ENCODE measurements at regions not wholly inside any gene's neighbourhood (a gene's known extent, or its start where the extent isn't known, plus 50 kb on each side); places are given as distances from the start of the nearest gene placed in this dataset.

- H3K27me3 ChIP-seq (ENCODE audit: control insufficient read depth in 1 of 2, insufficient read depth in 1 of 2, low read length in 2 of 2) = peaks cover 0 to 39% of the 10 kb centered on the region in 2 experiments
- WGBS = 75% methylated on average over 9 of the region's 9 CpGs
- no peaks in the 10 kb centered on the region for H3K4me1 ChIP-seq (ENCODE audit: control insufficient read depth, insufficient read depth, low read depth, low read length)
- H3K79me1 ChIP-seq (replicated peaks; ENCODE audit: low read length, poor library complexity, severe bottlenecking) = no peaks in the 10 kb centered on the region
- no peak overlapping the region for H2AFZ ChIP-seq (ENCODE audit: low read depth, low read length)
- H3K4me3 ChIP-seq (ENCODE audit: insufficient read depth in 1 of 2, low read depth in 1 of 2, low read length in 2 of 2) = no peak overlapping the region
- H2BK15ac ChIP-seq (ENCODE audit: low read depth, poor library complexity, severe bottlenecking) = no peak overlapping the region
- H3K4me2 ChIP-seq (ENCODE audit: low read length, poor library complexity, severe bottlenecking) = no peak overlapping the region
- H4K8ac ChIP-seq (ENCODE audit: low read length) = no peak overlapping the region
- no peak overlapping the region for H2BK5ac ChIP-seq (ENCODE audit: low read depth, low read length, poor library complexity, severe bottlenecking)
- H3K27ac ChIP-seq (ENCODE audit: low read length, poor library complexity, severe bottlenecking) = no peak overlapping the region
- H3K18ac ChIP-seq (ENCODE audit: low read depth in 1 of 2, low read length in 2 of 2) = no peak overlapping the region
- H2BK12ac ChIP-seq (ENCODE audit: low read length in 2 of 2) = no peak overlapping the region
- H3K23ac ChIP-seq (ENCODE audit: low read length in 2 of 2) = no peak overlapping the region
- no peak overlapping the region for H3K9ac ChIP-seq (ENCODE audit: low read length)
- H2AK5ac ChIP-seq (ENCODE audit: low read length, severe bottlenecking) = no peak overlapping the region
- DNase-seq = no peak
- H2BK120ac ChIP-seq (ENCODE audit: low read depth, low read length) = no peak overlapping the region
- H3K14ac ChIP-seq (ENCODE audit: low read length in 2 of 2) = no peak overlapping the region
- no peak overlapping the region for H4K91ac ChIP-seq (ENCODE audit: low read length)
- no peak overlapping the region for H3K4ac ChIP-seq (ENCODE audit: low read depth in 1 of 2, low read length in 2 of 2)
- H3K9me3 ChIP-seq (ENCODE audit: control insufficient read depth, low read length) = peaks cover 26% of the 10 kb centered on the region
- H3K36me3 ChIP-seq (ENCODE audit: control insufficient read depth in 1 of 2, insufficient read depth in 2 of 2, low read depth in 1 of 2, low read length in 2 of 2) = no peaks in the 10 kb centered on the region
Measured at GRCh38 chr14:92236243-92236900, 86.6 kb upstream of the SLC24A4 start.

- H4K8ac ChIP-seq (ENCODE audit: low read length) = no peak overlapping the region
Measured at GRCh38 chr14:92240658-92241057, 82.3 kb upstream of the SLC24A4 start.

GRCh38 chr14:92241966-92242595 lies 80.9 kb upstream of the SLC24A4 start:
- WGBS = 58% methylated on average over 4 of the region's 4 CpGs

More at GRCh38 chr14:92240658-92241057, 82.3 kb upstream of the SLC24A4 start:
- H2BK12ac ChIP-seq (ENCODE audit: low read length in 2 of 2) = no peak overlapping the region
- H2AK5ac ChIP-seq (ENCODE audit: low read length, severe bottlenecking) = no peak overlapping the region
- no peak overlapping the region for H3K18ac ChIP-seq (ENCODE audit: low read depth in 1 of 2, low read length in 2 of 2)
- H3K27me3 ChIP-seq (ENCODE audit: control insufficient read depth in 1 of 2, insufficient read depth in 1 of 2, low read length in 2 of 2) = peaks cover 0 to 35% of the 10 kb centered on the region in 2 experiments
- no peak overlapping the region for H3K23ac ChIP-seq (ENCODE audit: low read length in 2 of 2)
- peaks cover 38% of the 10 kb centered on the region for H3K9me3 ChIP-seq (ENCODE audit: control insufficient read depth, low read length)
- H3K4me3 ChIP-seq (ENCODE audit: insufficient read depth in 1 of 2, low read depth in 1 of 2, low read length in 2 of 2) = no peak overlapping the region
- H2BK5ac ChIP-seq (ENCODE audit: low read depth, low read length, poor library complexity, severe bottlenecking) = no peak overlapping the region
- H3K27ac ChIP-seq (ENCODE audit: low read length, poor library complexity, severe bottlenecking) = no peak overlapping the region
- H2BK120ac ChIP-seq (ENCODE audit: low read depth, low read length) = no peak overlapping the region
- H4K91ac ChIP-seq (ENCODE audit: low read length) = no peak overlapping the region
- no peak overlapping the region for H3K4me2 ChIP-seq (ENCODE audit: low read length, poor library complexity, severe bottlenecking)
- no peaks in the 10 kb centered on the region for H3K4me1 ChIP-seq (ENCODE audit: control insufficient read depth, insufficient read depth, low read depth, low read length)
- H2AFZ ChIP-seq (ENCODE audit: low read depth, low read length) = no peak overlapping the region
- H3K79me1 ChIP-seq (replicated peaks; ENCODE audit: low read length, poor library complexity, severe bottlenecking) = no peaks in the 10 kb centered on the region
- H3K14ac ChIP-seq (ENCODE audit: low read length in 2 of 2) = no peak overlapping the region
- H3K9ac ChIP-seq (ENCODE audit: low read length) = no peak overlapping the region
- WGBS = 77% methylated on average over 4 of the region's 5 CpGs
- no peak overlapping the region for H2BK15ac ChIP-seq (ENCODE audit: low read depth, poor library complexity, severe bottlenecking)
- no peaks in the 10 kb centered on the region for H3K36me3 ChIP-seq (ENCODE audit: control insufficient read depth in 1 of 2, insufficient read depth in 2 of 2, low read depth in 1 of 2, low read length in 2 of 2)
- H3K4ac ChIP-seq (ENCODE audit: low read depth in 1 of 2, low read length in 2 of 2) = no peak overlapping the region
- no peak for DNase-seq

GRCh38 chr14:92244805-92245204 lies 78.2 kb upstream of the SLC24A4 start:
- no peak overlapping the region for H3K4me2 ChIP-seq (ENCODE audit: low read length, poor library complexity, severe bottlenecking)
- H3K9ac ChIP-seq (ENCODE audit: low read length) = no peak overlapping the region
- H3K14ac ChIP-seq (ENCODE audit: low read length in 2 of 2) = no peak overlapping the region
- H2BK120ac ChIP-seq (ENCODE audit: low read depth, low read length) = no peak overlapping the region
- peaks cover 0 to 19% of the 10 kb centered on the region in 2 experiments for H3K27me3 ChIP-seq (ENCODE audit: control insufficient read depth in 1 of 2, insufficient read depth in 1 of 2, low read length in 2 of 2)
- no peaks in the 10 kb centered on the region for H3K36me3 ChIP-seq (ENCODE audit: control insufficient read depth in 1 of 2, insufficient read depth in 2 of 2, low read depth in 1 of 2, low read length in 2 of 2)
- H4K91ac ChIP-seq (ENCODE audit: low read length) = no peak overlapping the region
- H3K18ac ChIP-seq (ENCODE audit: low read depth in 1 of 2, low read length in 2 of 2) = no peak overlapping the region
- H3K79me1 ChIP-seq (replicated peaks; ENCODE audit: low read length, poor library complexity, severe bottlenecking) = no peaks in the 10 kb centered on the region
- peaks cover 43% of the 10 kb centered on the region for H3K9me3 ChIP-seq (ENCODE audit: control insufficient read depth, low read length)
- H3K4ac ChIP-seq (ENCODE audit: low read depth in 1 of 2, low read length in 2 of 2) = no peak overlapping the region
- no peak overlapping the region for H2AK5ac ChIP-seq (ENCODE audit: low read length, severe bottlenecking)
- no peak overlapping the region for H2AFZ ChIP-seq (ENCODE audit: low read depth, low read length)
- H3K4me1 ChIP-seq (ENCODE audit: control insufficient read depth, insufficient read depth, low read depth, low read length) = no peaks in the 10 kb centered on the region
- no peak overlapping the region for H2BK5ac ChIP-seq (ENCODE audit: low read depth, low read length, poor library complexity, severe bottlenecking)
- no peak overlapping the region for H4K8ac ChIP-seq (ENCODE audit: low read length)
- no peak overlapping the region for H2BK12ac ChIP-seq (ENCODE audit: low read length in 2 of 2)
- no peak overlapping the region for H2BK15ac ChIP-seq (ENCODE audit: low read depth, poor library complexity, severe bottlenecking)
- H3K4me3 ChIP-seq (ENCODE audit: insufficient read depth in 1 of 2, low read depth in 1 of 2, low read length in 2 of 2) = no peak overlapping the region
- H3K23ac ChIP-seq (ENCODE audit: low read length in 2 of 2) = no peak overlapping the region
- DNase-seq = no peak
- H3K27ac ChIP-seq (ENCODE audit: low read length, poor library complexity, severe bottlenecking) = no peak overlapping the region

More at GRCh38 chr14:92241966-92242595, 80.9 kb upstream of the SLC24A4 start:
- H2AFZ ChIP-seq (ENCODE audit: low read depth, low read length) = no peak overlapping the region
- no peaks in the 10 kb centered on the region for H3K36me3 ChIP-seq (ENCODE audit: control insufficient read depth in 1 of 2, insufficient read depth in 2 of 2, low read depth in 1 of 2, low read length in 2 of 2)
- H3K4me2 ChIP-seq (ENCODE audit: low read length, poor library complexity, severe bottlenecking) = no peak overlapping the region
- no peak overlapping the region for H4K8ac ChIP-seq (ENCODE audit: low read length)
- H3K9ac ChIP-seq (ENCODE audit: low read length) = no peak overlapping the region
- H2BK120ac ChIP-seq (ENCODE audit: low read depth, low read length) = no peak overlapping the region
- H3K4ac ChIP-seq (ENCODE audit: low read depth in 1 of 2, low read length in 2 of 2) = no peak overlapping the region
- no peak overlapping the region for H3K23ac ChIP-seq (ENCODE audit: low read length in 2 of 2)
- peaks cover 51% of the 10 kb centered on the region for H3K9me3 ChIP-seq (ENCODE audit: control insufficient read depth, low read length)
- no peak for DNase-seq
- H2BK12ac ChIP-seq (ENCODE audit: low read length in 2 of 2) = no peak overlapping the region
- H2BK15ac ChIP-seq (ENCODE audit: low read depth, poor library complexity, severe bottlenecking) = no peak overlapping the region
- H3K4me1 ChIP-seq (ENCODE audit: control insufficient read depth, insufficient read depth, low read depth, low read length) = no peaks in the 10 kb centered on the region
- no peak overlapping the region for H3K18ac ChIP-seq (ENCODE audit: low read depth in 1 of 2, low read length in 2 of 2)
- H3K14ac ChIP-seq (ENCODE audit: low read length in 2 of 2) = no peak overlapping the region
- H3K27ac ChIP-seq (ENCODE audit: low read length, poor library complexity, severe bottlenecking) = no peak overlapping the region
- no peak overlapping the region for H2BK5ac ChIP-seq (ENCODE audit: low read depth, low read length, poor library complexity, severe bottlenecking)
- H4K91ac ChIP-seq (ENCODE audit: low read length) = no peak overlapping the region
- no peaks in the 10 kb centered on the region for H3K79me1 ChIP-seq (replicated peaks; ENCODE audit: low read length, poor library complexity, severe bottlenecking)
- no peak overlapping the region for H3K4me3 ChIP-seq (ENCODE audit: insufficient read depth in 1 of 2, low read depth in 1 of 2, low read length in 2 of 2)
- H2AK5ac ChIP-seq (ENCODE audit: low read length, severe bottlenecking) = no peak overlapping the region
- H3K27me3 ChIP-seq (ENCODE audit: control insufficient read depth in 1 of 2, insufficient read depth in 1 of 2, low read length in 2 of 2) = peaks cover 0 to 23% of the 10 kb centered on the region in 2 experiments
